ENCODE measurements at regions not wholly inside any gene's neighbourhood (a gene's known extent, or its start where the extent isn't known, plus 50 kb on each side); places are given as distances from the start of the nearest gene placed in this dataset.
"Not testable (repeated sequence)": the region's sequence is repeated elsewhere in the genome, so short reads cannot be mapped to it uniquely, and the experiment has no call there.

DNA sequence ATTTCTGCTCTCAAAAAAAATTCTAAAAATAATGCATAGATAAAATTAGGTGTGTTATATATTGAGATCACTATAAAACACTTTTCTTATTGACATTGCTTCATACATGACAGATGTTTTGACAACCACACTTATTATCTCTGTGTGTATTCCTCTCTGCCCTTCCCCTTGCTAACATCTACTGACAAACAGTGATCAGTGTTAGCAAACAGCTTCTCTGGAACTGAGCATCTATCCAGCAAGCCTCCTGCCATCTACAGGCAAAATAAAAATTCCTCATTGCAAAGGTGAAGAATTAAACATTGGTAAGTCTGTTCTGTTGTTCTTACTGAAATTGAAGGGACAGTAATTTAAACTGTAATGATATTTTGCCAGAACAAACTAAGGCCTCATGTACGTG is 2153.9 kb downstream of the NCAM2 start:
- intact Hi-C loops (cut with micrococcal nuclease), result no loop called here
- H3K36me3 Mint-ChIP-seq (ENCODE audit: low read depth), result no peaks in the 10 kb centered on the region
- no peaks in the 10 kb centered on the region for H3K27me3 Mint-ChIP-seq (ENCODE audit: insufficient read depth)
- H3K27ac Mint-ChIP-seq, result no peak overlapping the region
- no peak overlapping the region for H3K4me3 Mint-ChIP-seq
- H3K9me3 Mint-ChIP-seq, result peaks cover 3% of the 10 kb centered on the region
- no peaks in the 10 kb centered on the region for H3K4me1 Mint-ChIP-seq (ENCODE audit: low read depth)
- DNase-seq (ENCODE audit: low spot score), result no peak

DNA sequence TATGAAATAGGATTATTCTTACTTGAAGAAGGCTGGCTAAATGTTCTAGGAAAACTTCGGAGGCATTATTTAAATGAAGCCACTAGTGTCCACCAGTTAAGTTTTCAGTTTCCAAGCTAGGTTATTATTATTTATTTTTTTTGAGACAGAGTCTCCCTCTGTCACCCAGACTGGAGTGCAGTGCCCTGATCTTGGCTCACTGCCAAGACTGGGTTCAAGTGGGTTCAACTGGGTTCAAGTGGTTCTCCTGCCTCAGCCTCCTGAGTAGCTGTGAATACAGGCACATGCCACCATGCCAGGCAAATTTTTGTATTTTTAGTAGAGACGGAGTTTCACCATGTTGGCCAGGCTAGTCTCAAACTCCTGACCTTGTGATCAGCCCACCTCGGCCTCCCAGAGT is 2155.6 kb downstream of the NCAM2 start:
- H3K36me3 Mint-ChIP-seq (ENCODE audit: low read depth); H3K27me3 Mint-ChIP-seq (ENCODE audit: insufficient read depth); H3K9me3 Mint-ChIP-seq; H3K27ac Mint-ChIP-seq; H3K4me1 Mint-ChIP-seq (ENCODE audit: low read depth); DNase-seq (ENCODE audit: low spot score); intact Hi-C loops (cut with micrococcal nuclease); H3K4me3 Mint-ChIP-seq: not testable (repeated sequence)

DNA sequence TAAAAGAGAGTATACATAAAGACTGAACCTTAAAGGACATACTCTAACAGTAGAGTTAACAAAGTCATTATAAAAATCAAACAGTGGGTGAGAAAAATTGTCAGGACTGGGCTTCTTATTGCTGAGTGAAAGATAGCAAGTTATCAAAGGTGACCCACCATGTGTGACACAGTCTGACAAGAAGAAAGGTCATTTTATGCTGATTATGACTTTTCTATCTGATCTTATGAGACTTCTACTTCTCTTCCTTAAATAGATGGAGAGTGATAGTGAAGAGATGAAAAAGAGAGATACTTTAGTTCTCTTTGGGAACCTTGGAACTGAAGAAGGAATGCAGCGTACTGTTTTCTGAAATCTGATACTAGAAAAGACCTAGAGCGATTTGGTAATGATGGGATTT is 2157.1 kb downstream of the NCAM2 start:
- intact Hi-C loops (cut with micrococcal nuclease), result no loop called here
- Mint-ChIP-seq H3K9me3 (peaks cover 3% of the 10 kb centered on the region), H3K27me3 (ENCODE audit: insufficient read depth) (no peaks in the 10 kb centered on the region), H3K27ac (no peak overlapping the region), H3K4me3 (no peak overlapping the region), H3K4me1 (ENCODE audit: low read depth) (no peaks in the 10 kb centered on the region), H3K36me3 (ENCODE audit: low read depth) (no peaks in the 10 kb centered on the region)
- no peak for DNase-seq (ENCODE audit: low spot score)

GRCh38 chr21:23160914-23161313 is 2162.7 kb downstream of the NCAM2 start:
- Mint-ChIP-seq H3K36me3 (ENCODE audit: low read depth) (no peaks in the 10 kb centered on the region), H3K9me3 (no peaks in the 10 kb centered on the region), H3K4me3 (no peak overlapping the region), H3K27me3 (ENCODE audit: insufficient read depth) (no peaks in the 10 kb centered on the region), H3K27ac (no peak overlapping the region), H3K4me1 (ENCODE audit: low read depth) (no peaks in the 10 kb centered on the region)
- intact Hi-C loops (cut with micrococcal nuclease), result no loop called here
- DNase-seq (ENCODE audit: low spot score), result no peak

- H3K4me3 Mint-ChIP-seq, result no peak overlapping the region
- no peak overlapping the region for H3K27ac Mint-ChIP-seq
- no peaks in the 10 kb centered on the region for H3K4me1 Mint-ChIP-seq (ENCODE audit: low read depth)
- no peaks in the 10 kb centered on the region for H3K27me3 Mint-ChIP-seq (ENCODE audit: insufficient read depth)
- H3K9me3 Mint-ChIP-seq, result no peaks in the 10 kb centered on the region
- intact Hi-C loops (cut with micrococcal nuclease), result no loop called here
- H3K36me3 Mint-ChIP-seq (ENCODE audit: low read depth), result no peaks in the 10 kb centered on the region
- no peak for DNase-seq (ENCODE audit: low spot score)
These were observed 2164.2 kb downstream of the NCAM2 start for GRCh38 chr21:23162198-23162946.

All from activated T-helper 1 cell treated with anti-CD3 and anti-CD28 coated beads, Interleukin-12 subunit alpha, Interleukin-12 subunit beta, Interleukin-2, Interleukin-4 antibody, amounts not matched to agents 30 ng/mL and 10 ng/mL and 1 ng/mL, durations not matched to agents 14 hours and 24 hours and 36 hours (primary cell).